Liver (tissue), 7 donors: ENCODE measurements at regions not wholly inside any gene's neighbourhood (a gene's known extent, or its start where the extent isn't known, plus 50 kb on each side); places are given as distances from the start of the nearest gene placed in this dataset.
"Not testable (repeated sequence)": the region's sequence is repeated elsewhere in the genome, so short reads cannot be mapped to it uniquely, and the experiment has no call there.

Experiments
- DNase-seq: peaks from one replicate; pipeline ENCODE4 v3.0.0-alpha.2; 2017; ENCODE audit warnings: low spot score
- H3K27ac ChIP-seq, 2 donors: one replicate each; pipeline ENCODE4 v1.7.0; 2013; ENCODE audit warnings: inconsistent platforms in 2 of 2, low read length in 2 of 2, control low read depth in 1 of 2, low read depth in 1 of 2, mild to moderate bottlenecking in 1 of 2
- H3K27me3 ChIP-seq, 4 donors: one replicate each; pipeline versions ENCODE4 v1.6.1 to v1.7.0; 2013; ENCODE audit warnings: low read length in 3 of 4, inconsistent platforms in 1 of 4, mild to moderate bottlenecking in 1 of 4, moderate library complexity in 1 of 4; ENCODE audit not compliant: control insufficient read depth in 4 of 4, insufficient read depth in 4 of 4
- H3K36me3 ChIP-seq, 4 donors: one replicate each; pipeline versions ENCODE4 v1.6.1 to v1.7.0; 2013; ENCODE audit warnings: low read length in 3 of 4, mild to moderate bottlenecking in 3 of 4, low read depth in 1 of 4, moderate library complexity in 1 of 4; ENCODE audit not compliant: control insufficient read depth in 4 of 4, insufficient read depth in 3 of 4
- H3K4me1 ChIP-seq, 4 donors: one replicate each; pipeline versions ENCODE4 v1.6.1 to v1.7.0; 2013; ENCODE audit warnings: low read length in 3 of 4, mild to moderate bottlenecking in 3 of 4, moderate library complexity in 1 of 4; ENCODE audit not compliant: control insufficient read depth in 4 of 4, insufficient read depth in 4 of 4
- H3K4me3 ChIP-seq, 3 donors: one replicate each; pipeline versions ENCODE4 v1.6.1 to v1.7.0; 2013; ENCODE audit warnings: low read length in 3 of 3, control low read depth in 1 of 3, low read depth in 1 of 3, mild to moderate bottlenecking in 1 of 3
- H3K9ac ChIP-seq, 2 donors: one replicate each; pipeline ENCODE4 v1.7.0; 2013; ENCODE audit warnings: low read length in 2 of 2, mild to moderate bottlenecking in 2 of 2, moderate library complexity in 2 of 2, control low read depth in 1 of 2, low read depth in 1 of 2
- H3K9me3 ChIP-seq, 4 donors: one replicate each; pipeline versions ENCODE4 v1.6.1 to v1.7.0; 2013; ENCODE audit warnings: low read length in 3 of 4; ENCODE audit not compliant: control insufficient read depth in 4 of 4
- ATF3 ChIP-seq: IDR thresholded peaks from 2 replicates; pipeline ENCODE4 v1.6.1; 2016; ENCODE audit warnings: antibody characterized with exemption
- FOXA1 ChIP-seq: IDR thresholded peaks from 2 replicates; pipeline ENCODE4 v1.6.1; 2016; ENCODE audit warnings: antibody characterized with exemption
- HNF4A ChIP-seq, 2 donors: conservative IDR thresholded peaks; 2 replicates each; pipeline ENCODE4 v1.6.1; 2016; ENCODE audit warnings: antibody characterized with exemption in 2 of 2, mild to moderate bottlenecking in 2 of 2
- HNF4G ChIP-seq: IDR thresholded peaks from 2 replicates; pipeline ENCODE4 v1.6.1; 2016; ENCODE audit warnings: antibody characterized with exemption
- JUND ChIP-seq, 2 donors: IDR thresholded peaks; 2 replicates each; pipeline ENCODE4 v1.6.1; 2016; ENCODE audit warnings: antibody characterized with exemption in 2 of 2
- MAX ChIP-seq: IDR thresholded peaks from 2 replicates; pipeline ENCODE4 v1.6.1; 2016; ENCODE audit warnings: antibody characterized with exemption
- NR2F2 ChIP-seq: IDR thresholded peaks from 2 replicates; pipeline ENCODE4 v1.6.1; 2016; ENCODE audit warnings: antibody characterized with exemption
- RAD21 ChIP-seq, 2 donors: IDR thresholded peaks; 2 replicates each; pipeline ENCODE4 v1.6.1; 2016; ENCODE audit warnings: antibody characterized with exemption in 2 of 2, mild to moderate bottlenecking in 2 of 2
- REST ChIP-seq: IDR thresholded peaks from 2 replicates; pipeline ENCODE4 v1.6.1; 2016; ENCODE audit warnings: antibody characterized with exemption, mild to moderate bottlenecking
- RXRA ChIP-seq, 2 donors: IDR thresholded peaks; 2 replicates each; pipeline ENCODE4 v1.6.1; 2017 to 2018; ENCODE audit warnings: antibody characterized with exemption in 2 of 2, mild to moderate bottlenecking in 1 of 2
- SP1 ChIP-seq: IDR thresholded peaks from 2 replicates; pipeline ENCODE4 v1.6.1; 2018; ENCODE audit warnings: antibody characterized with exemption, mild to moderate bottlenecking
- TAF1 ChIP-seq: conservative IDR thresholded peaks from 2 replicates; pipeline ENCODE4 v1.6.1; 2016; ENCODE audit warnings: antibody characterized with exemption, mild to moderate bottlenecking
- YY1 ChIP-seq: IDR thresholded peaks from 2 replicates; pipeline ENCODE4 v1.6.1; 2016; ENCODE audit warnings: antibody characterized with exemption, mild to moderate bottlenecking
- WGBS: extraction: QIAGEN DNeasy Blood & Tissue Kit; methylation state at CpG from one replicate; pipeline ENCODE4 v1.1.7; 2013; 5-methylcytosine and 5-hydroxymethylcytosine counted together
- donor health status: healthy.
- donor health status: healthy.
- donor health status: healthy.
- donor health status: healthy.

GRCh38 chr1:144101397-144102045 is 129.7 kb upstream of the FAM72C start:
- H3K36me3 ChIP-seq, result no peaks in the 10 kb centered on the region
- 50% methylated on average over 8 of the region's 8 CpGs for WGBS

GRCh38 chr1:144077167-144077841 is 105.5 kb upstream of the FAM72C start:
- peak; percentile 31 for DNase-seq
- H3K4me3 ChIP-seq, result not testable (repeated sequence)

More at GRCh38 chr1:144101397-144102045, 129.7 kb upstream of the FAM72C start:
- Histone ChIP-seq H3K4me3 (no peak overlapping the region), H3K4me1 (no peaks in the 10 kb centered on the region), H3K9me3 (no peaks in the 10 kb centered on the region), H3K27ac (no peak overlapping the region), H3K9ac (no peak overlapping the region), H3K27me3 (no peaks in the 10 kb centered on the region)
- no peak for TF ChIP-seq HNF4A (conservative IDR thresholded peaks at IDR 0.05)
- no peak for TF ChIP-seq SP1
- TF ChIP-seq JUND (IDR thresholded peaks at IDR 0.05), result no peak
- TF ChIP-seq RAD21 (IDR thresholded peaks at IDR 0.05), result no peak
- no peak for TF ChIP-seq TAF1
- TF ChIP-seq FOXA1, result no peak
- no peak for TF ChIP-seq REST
- no peak for TF ChIP-seq NR2F2
- TF ChIP-seq RXRA (IDR thresholded peaks at IDR 0.05), result no peak
- no peak for TF ChIP-seq MAX
- no peak for TF ChIP-seq HNF4G
- TF ChIP-seq ATF3, result no peak
- no peak for TF ChIP-seq YY1
- peak; percentile 34 for DNase-seq

GRCh38 chr1:144076646-144077045 is 104.9 kb upstream of the FAM72C start:
- not testable (repeated sequence) for H3K4me1 ChIP-seq, H3K27me3 ChIP-seq, H3K4me3 ChIP-seq, H3K9me3 ChIP-seq, H3K36me3 ChIP-seq, DNase-seq, H3K9ac ChIP-seq, H3K27ac ChIP-seq
- 2% methylated on average over 13 of the region's 53 CpGs for WGBS

More at GRCh38 chr1:144077167-144077841, 105.5 kb upstream of the FAM72C start:
- H3K27ac ChIP-seq, H3K9ac ChIP-seq, H3K36me3 ChIP-seq, H3K4me1 ChIP-seq, H3K27me3 ChIP-seq, H3K9me3 ChIP-seq: not testable (repeated sequence)
- 1% methylated on average over 29 of the region's 93 CpGs for WGBS

- H3K4me3 ChIP-seq, H3K4me1 ChIP-seq, H3K27ac ChIP-seq, H3K9me3 ChIP-seq, H3K27me3 ChIP-seq, H3K36me3 ChIP-seq, H3K9ac ChIP-seq, DNase-seq: not testable (repeated sequence)
- WGBS, result no CpG with 5 or more reads among the region's 3 CpGs
Observed at GRCh38 chr1:144070394-144071053, 98.7 kb upstream of the FAM72C start.

- WGBS, result no CpG with 5 or more reads among the region's 7 CpGs
Observed at GRCh38 chr1:144067042-144067441, 95.3 kb upstream of the FAM72C start.

More at GRCh38 chr1:144067042-144067441, 95.3 kb upstream of the FAM72C start:
- not testable (repeated sequence) for H3K4me3 ChIP-seq, H3K9me3 ChIP-seq, H3K27ac ChIP-seq, H3K9ac ChIP-seq, H3K4me1 ChIP-seq, H3K27me3 ChIP-seq, H3K36me3 ChIP-seq, DNase-seq
